ENCODE measurements at regions not wholly inside any gene's neighbourhood (a gene's known extent, or its start where the extent isn't known, plus 50 kb on each side); places are given as distances from the start of the nearest gene placed in this dataset.
"Not testable (repeated sequence)": the region's sequence is repeated elsewhere in the genome, so short reads cannot be mapped to it uniquely, and the experiment has no call there.

- Histone ChIP-seq H3K4me3 (ENCODE audit: insufficient read depth, low read depth, low read length) (peak overlapping the region; percentile 40), H3K36me3 (ENCODE audit: control insufficient read depth, insufficient read depth, low read length) (no peaks in the 10 kb centered on the region), H3K27me3 (ENCODE audit: control insufficient read depth, insufficient read depth, low read length, poor library complexity, severe bottlenecking) (no peaks in the 10 kb centered on the region), H3K4me1 (ENCODE audit: control insufficient read depth, insufficient read depth, low read length) (peaks cover 24% of the 10 kb centered on the region), H3K9me3 (ENCODE audit: control insufficient read depth, low read length) (no peaks in the 10 kb centered on the region), H3K27ac (ENCODE audit: insufficient read depth, low read depth, low read length, poor library complexity, severe bottlenecking) (peak overlapping the region; percentile 97)
- 2 to 3% methylated on average over 63 of the region's 63 CpGs for WGBS, 2 experiments
Observed at GRCh38 chr9:104991144-104991953, 63.4 kb upstream of the ABCA1 start.

GRCh38 chr9:104992659-104993058 is 64.7 kb upstream of the ABCA1 start:
- 72 to 80% methylated on average over 5 of the region's 5 CpGs for WGBS, 2 experiments
- Histone ChIP-seq H3K36me3 (ENCODE audit: control insufficient read depth, insufficient read depth, low read length) (no peaks in the 10 kb centered on the region), H3K4me3 (ENCODE audit: insufficient read depth, low read depth, low read length) (no peak overlapping the region), H3K27ac (ENCODE audit: insufficient read depth, low read depth, low read length, poor library complexity, severe bottlenecking) (peak overlapping the region; percentile 95), H3K9me3 (ENCODE audit: control insufficient read depth, low read length) (no peaks in the 10 kb centered on the region), H3K27me3 (ENCODE audit: control insufficient read depth, insufficient read depth, low read length, poor library complexity, severe bottlenecking) (no peaks in the 10 kb centered on the region), H3K4me1 (ENCODE audit: control insufficient read depth, insufficient read depth, low read length) (peaks cover 24% of the 10 kb centered on the region)

GRCh38 chr9:104993291-104993963 is 65.5 kb upstream of the ABCA1 start:
- Histone ChIP-seq H3K9me3 (ENCODE audit: control insufficient read depth, low read length) (no peaks in the 10 kb centered on the region), H3K27me3 (ENCODE audit: control insufficient read depth, insufficient read depth, low read length, poor library complexity, severe bottlenecking) (no peaks in the 10 kb centered on the region), H3K27ac (ENCODE audit: insufficient read depth, low read depth, low read length, poor library complexity, severe bottlenecking) (peak overlapping the region; percentile 95), H3K4me3 (ENCODE audit: insufficient read depth, low read depth, low read length) (peak overlapping the region; percentile 8), H3K36me3 (ENCODE audit: control insufficient read depth, insufficient read depth, low read length) (no peaks in the 10 kb centered on the region), H3K4me1 (ENCODE audit: control insufficient read depth, insufficient read depth, low read length) (peaks cover 24% of the 10 kb centered on the region)
- 1 to 2% methylated on average over 9 of the region's 9 CpGs for WGBS, 2 experiments

GRCh38 chr9:104997536-104997935 is 69.6 kb upstream of the ABCA1 start:
- peaks cover 15% of the 10 kb centered on the region for H3K4me1 ChIP-seq (ENCODE audit: control insufficient read depth, insufficient read depth, low read length)
- no peak overlapping the region for H3K4me3 ChIP-seq (ENCODE audit: insufficient read depth, low read depth, low read length)
- 11 to 37% methylated on average over 1 to 2 of the region's 2 CpGs for WGBS, 2 experiments
- no peaks in the 10 kb centered on the region for H3K36me3 ChIP-seq (ENCODE audit: control insufficient read depth, insufficient read depth, low read length)
- H3K27ac ChIP-seq (ENCODE audit: insufficient read depth, low read depth, low read length, poor library complexity, severe bottlenecking) = no peak overlapping the region
- no peaks in the 10 kb centered on the region for H3K9me3 ChIP-seq (ENCODE audit: control insufficient read depth, low read length)
- H3K27me3 ChIP-seq (ENCODE audit: control insufficient read depth, insufficient read depth, low read length, poor library complexity, severe bottlenecking) = no peaks in the 10 kb centered on the region

- H3K4me1 ChIP-seq (ENCODE audit: control insufficient read depth, insufficient read depth, low read length) = peaks cover under 1% of the 10 kb centered on the region
Observed at GRCh38 chr9:104999136-104999535, 71.2 kb upstream of the ABCA1 start.

GRCh38 chr9:105000529-105000928 is 72.6 kb upstream of the ABCA1 start:
- 89 to 95% methylated on average over 11 of the region's 11 CpGs for WGBS, 2 experiments
- H3K27ac ChIP-seq (ENCODE audit: insufficient read depth, low read depth, low read length, poor library complexity, severe bottlenecking); H3K4me3 ChIP-seq (ENCODE audit: insufficient read depth, low read depth, low read length); H3K36me3 ChIP-seq (ENCODE audit: control insufficient read depth, insufficient read depth, low read length); H3K27me3 ChIP-seq (ENCODE audit: control insufficient read depth, insufficient read depth, low read length, poor library complexity, severe bottlenecking); H3K9me3 ChIP-seq (ENCODE audit: control insufficient read depth, low read length); H3K4me1 ChIP-seq (ENCODE audit: control insufficient read depth, insufficient read depth, low read length): not testable (repeated sequence)

More at GRCh38 chr9:104999136-104999535, 71.2 kb upstream of the ABCA1 start:
- Histone ChIP-seq H3K9me3 (ENCODE audit: control insufficient read depth, low read length) (no peaks in the 10 kb centered on the region), H3K27ac (ENCODE audit: insufficient read depth, low read depth, low read length, poor library complexity, severe bottlenecking) (no peak overlapping the region), H3K36me3 (ENCODE audit: control insufficient read depth, insufficient read depth, low read length) (no peaks in the 10 kb centered on the region), H3K4me3 (ENCODE audit: insufficient read depth, low read depth, low read length) (no peak overlapping the region), H3K27me3 (ENCODE audit: control insufficient read depth, insufficient read depth, low read length, poor library complexity, severe bottlenecking) (no peaks in the 10 kb centered on the region)

GRCh38 chr9:105004466-105005090 is 76.6 kb upstream of the ABCA1 start:
- Histone ChIP-seq H3K36me3 (ENCODE audit: control insufficient read depth, insufficient read depth, low read length) (no peaks in the 10 kb centered on the region), H3K27me3 (ENCODE audit: control insufficient read depth, insufficient read depth, low read length, poor library complexity, severe bottlenecking) (no peaks in the 10 kb centered on the region), H3K9me3 (ENCODE audit: control insufficient read depth, low read length) (no peaks in the 10 kb centered on the region), H3K27ac (ENCODE audit: insufficient read depth, low read depth, low read length, poor library complexity, severe bottlenecking) (no peak overlapping the region), H3K4me3 (ENCODE audit: insufficient read depth, low read depth, low read length) (no peak overlapping the region), H3K4me1 (ENCODE audit: control insufficient read depth, insufficient read depth, low read length) (no peaks in the 10 kb centered on the region)
- WGBS, 2 experiments = 91 to 92% methylated on average over 7 of the region's 7 CpGs

- Histone ChIP-seq H3K27me3 (ENCODE audit: control insufficient read depth, insufficient read depth, low read length, poor library complexity, severe bottlenecking) (no peaks in the 10 kb centered on the region), H3K4me1 (ENCODE audit: control insufficient read depth, insufficient read depth, low read length) (no peaks in the 10 kb centered on the region), H3K9me3 (ENCODE audit: control insufficient read depth, low read length) (no peaks in the 10 kb centered on the region), H3K27ac (ENCODE audit: insufficient read depth, low read depth, low read length, poor library complexity, severe bottlenecking) (no peak overlapping the region), H3K36me3 (ENCODE audit: control insufficient read depth, insufficient read depth, low read length) (no peaks in the 10 kb centered on the region), H3K4me3 (ENCODE audit: insufficient read depth, low read depth, low read length) (no peak overlapping the region)
- WGBS, 2 experiments = 100% methylated on average over 1 of the region's 1 CpG
Observed at GRCh38 chr9:105005186-105005585, 77.2 kb upstream of the ABCA1 start.

- H3K9me3 ChIP-seq (ENCODE audit: control insufficient read depth, low read length) = no peaks in the 10 kb centered on the region
- WGBS, 2 experiments = 92 to 97% methylated on average over 2 of the region's 2 CpGs
- H3K4me3 ChIP-seq (ENCODE audit: insufficient read depth, low read depth, low read length) = no peak overlapping the region
- no peaks in the 10 kb centered on the region for H3K36me3 ChIP-seq (ENCODE audit: control insufficient read depth, insufficient read depth, low read length)
- H3K27ac ChIP-seq (ENCODE audit: insufficient read depth, low read depth, low read length, poor library complexity, severe bottlenecking) = no peak overlapping the region
- no peaks in the 10 kb centered on the region for H3K4me1 ChIP-seq (ENCODE audit: control insufficient read depth, insufficient read depth, low read length)
- H3K27me3 ChIP-seq (ENCODE audit: control insufficient read depth, insufficient read depth, low read length, poor library complexity, severe bottlenecking) = no peaks in the 10 kb centered on the region
Observed at GRCh38 chr9:105006514-105006913, 78.6 kb upstream of the ABCA1 start.

GRCh38 chr9:105007143-105007542 is 79.2 kb upstream of the ABCA1 start:
- WGBS, 2 experiments = 85 to 90% methylated on average over 2 of the region's 2 CpGs
- Histone ChIP-seq H3K27me3 (ENCODE audit: control insufficient read depth, insufficient read depth, low read length, poor library complexity, severe bottlenecking) (no peaks in the 10 kb centered on the region), H3K4me3 (ENCODE audit: insufficient read depth, low read depth, low read length) (no peak overlapping the region), H3K4me1 (ENCODE audit: control insufficient read depth, insufficient read depth, low read length) (no peaks in the 10 kb centered on the region), H3K9me3 (ENCODE audit: control insufficient read depth, low read length) (no peaks in the 10 kb centered on the region), H3K27ac (ENCODE audit: insufficient read depth, low read depth, low read length, poor library complexity, severe bottlenecking) (no peak overlapping the region), H3K36me3 (ENCODE audit: control insufficient read depth, insufficient read depth, low read length) (no peaks in the 10 kb centered on the region)
